ENCODE measurements at regions not wholly inside any gene's neighbourhood (a gene's known extent, or its start where the extent isn't known, plus 50 kb on each side); places are given as distances from the start of the nearest gene placed in this dataset.

- Histone ChIP-seq H3K4me2 (ENCODE audit: low read depth, low read length, poor library complexity, severe bottlenecking) (no peak overlapping the region), H3K4me3 (ENCODE audit: low read length) (no peak overlapping the region), H3K9ac (ENCODE audit: low read length) (no peak overlapping the region), H3K4me1 (ENCODE audit: low read length) (no peaks in the 10 kb centered on the region), H3K9me3 (ENCODE audit: low read length) (no peaks in the 10 kb centered on the region), H3K79me2 (ENCODE audit: low read length) (no peaks in the 10 kb centered on the region), H3K27me3 (ENCODE audit: low read length) (no peaks in the 10 kb centered on the region), H3K9me2 (replicated peaks; ENCODE audit: insufficient read depth, low read length) (no peaks in the 10 kb centered on the region), H2AFZ (ENCODE audit: low read length) (no peak overlapping the region), H4K20me1 (ENCODE audit: insufficient read depth, low read depth, low read length) (no peaks in the 10 kb centered on the region), H3K36me3 (ENCODE audit: insufficient read depth, low read length) (no peaks in the 10 kb centered on the region), H3K27ac (ENCODE audit: low read length) (no peak overlapping the region)
- DNase-seq: no peak
These were observed 287.3 kb downstream of the TNS1 start for GRCh38 chr2:217715484-217715883.

DNA sequence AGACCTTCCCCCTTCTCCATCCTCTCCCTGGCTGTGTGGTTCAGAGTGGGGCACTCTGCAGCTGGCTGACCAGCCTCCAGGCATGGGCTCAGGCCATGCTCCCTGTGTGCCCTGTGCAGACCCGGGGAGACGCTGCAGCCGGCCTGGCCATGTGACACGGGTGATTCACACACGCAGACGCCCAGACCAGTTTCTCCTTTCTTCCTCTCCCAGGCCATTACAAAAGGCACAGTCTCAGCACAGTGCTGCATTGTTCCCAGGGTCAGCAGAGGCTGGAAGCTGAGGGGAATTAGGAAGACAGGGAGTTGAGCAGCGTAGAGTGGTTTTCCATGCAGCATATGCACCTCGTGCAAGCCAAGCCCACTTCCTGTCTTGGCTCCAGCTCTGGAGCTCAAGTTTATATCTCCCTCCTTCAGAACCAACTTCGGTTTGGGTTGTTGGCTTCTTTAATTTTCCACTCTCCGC lies 288.5 kb downstream of the TNS1 start:
- DNase-seq: no peak
- Histone ChIP-seq H3K79me2 (ENCODE audit: low read length) (no peaks in the 10 kb centered on the region), H3K9me3 (ENCODE audit: low read length) (no peaks in the 10 kb centered on the region), H3K36me3 (ENCODE audit: insufficient read depth, low read length) (no peaks in the 10 kb centered on the region), H3K9me2 (replicated peaks; ENCODE audit: insufficient read depth, low read length) (no peaks in the 10 kb centered on the region), H3K4me3 (ENCODE audit: low read length) (no peak overlapping the region), H3K4me1 (ENCODE audit: low read length) (no peaks in the 10 kb centered on the region), H3K4me2 (ENCODE audit: low read depth, low read length, poor library complexity, severe bottlenecking) (no peak overlapping the region), H4K20me1 (ENCODE audit: insufficient read depth, low read depth, low read length) (no peaks in the 10 kb centered on the region), H3K9ac (ENCODE audit: low read length) (no peak overlapping the region), H3K27ac (ENCODE audit: low read length) (no peak overlapping the region), H3K27me3 (ENCODE audit: low read length) (no peaks in the 10 kb centered on the region), H2AFZ (ENCODE audit: low read length) (no peak overlapping the region)

DNA sequence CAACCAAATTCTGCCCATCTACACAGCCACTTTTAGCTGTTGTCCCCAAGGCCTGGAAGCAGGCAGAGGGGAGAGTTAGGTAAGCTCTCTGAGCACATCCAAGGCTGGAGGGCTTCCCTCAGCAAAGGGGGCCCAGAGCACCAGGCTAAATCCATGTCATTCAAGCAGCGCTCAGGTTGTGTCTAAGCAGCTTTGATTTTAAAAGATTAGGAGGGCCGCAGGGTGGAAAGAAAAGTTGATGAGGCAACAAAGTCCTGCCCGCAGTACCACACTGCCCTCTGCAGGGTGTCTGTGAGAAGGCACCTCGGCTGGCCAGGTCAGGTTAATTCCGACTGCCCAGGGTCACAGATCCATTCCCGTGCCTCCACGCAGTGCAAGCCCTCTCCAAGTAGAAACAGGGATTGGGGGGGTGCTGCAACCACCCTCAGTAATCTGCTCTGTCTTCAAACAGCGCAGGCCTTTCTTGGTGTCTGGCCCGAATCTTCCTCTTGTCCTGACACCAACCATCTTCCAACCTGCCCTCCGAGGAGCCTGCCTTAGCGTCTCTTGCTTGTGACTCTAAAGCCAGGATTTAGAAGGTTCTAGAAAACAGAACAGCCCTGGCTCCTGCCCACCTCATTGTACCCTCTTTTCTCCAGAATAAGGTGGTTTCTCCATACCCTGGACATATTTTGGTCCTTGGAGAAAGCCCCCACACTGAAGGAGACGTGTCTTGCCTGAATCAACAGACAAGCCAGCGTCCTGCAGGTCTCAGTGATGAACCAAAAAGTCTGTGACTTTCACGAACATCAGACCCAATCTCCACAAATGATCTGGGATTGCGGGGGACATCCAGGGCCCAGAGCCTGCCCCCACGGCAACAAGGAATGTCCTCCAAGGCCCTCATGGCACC lies 289.2 kb downstream of the TNS1 start:
- no peaks in the 10 kb centered on the region for H3K4me1 ChIP-seq (ENCODE audit: low read length)
- DNase-seq: peak; percentile 86
- no peaks in the 10 kb centered on the region for H3K9me3 ChIP-seq (ENCODE audit: low read length)
- H3K9me2 ChIP-seq (replicated peaks; ENCODE audit: insufficient read depth, low read length): no peaks in the 10 kb centered on the region
- no peak overlapping the region for H3K4me3 ChIP-seq (ENCODE audit: low read length)
- no peaks in the 10 kb centered on the region for H3K79me2 ChIP-seq (ENCODE audit: low read length)
- H3K27ac ChIP-seq (ENCODE audit: low read length): no peak overlapping the region
- no peak overlapping the region for H3K9ac ChIP-seq (ENCODE audit: low read length)
- no peaks in the 10 kb centered on the region for H3K36me3 ChIP-seq (ENCODE audit: insufficient read depth, low read length)
- H3K27me3 ChIP-seq (ENCODE audit: low read length): no peaks in the 10 kb centered on the region
- no peak overlapping the region for H2AFZ ChIP-seq (ENCODE audit: low read length)
- no peak overlapping the region for H3K4me2 ChIP-seq (ENCODE audit: low read depth, low read length, poor library complexity, severe bottlenecking)
- no peaks in the 10 kb centered on the region for H4K20me1 ChIP-seq (ENCODE audit: insufficient read depth, low read depth, low read length)

DNA sequence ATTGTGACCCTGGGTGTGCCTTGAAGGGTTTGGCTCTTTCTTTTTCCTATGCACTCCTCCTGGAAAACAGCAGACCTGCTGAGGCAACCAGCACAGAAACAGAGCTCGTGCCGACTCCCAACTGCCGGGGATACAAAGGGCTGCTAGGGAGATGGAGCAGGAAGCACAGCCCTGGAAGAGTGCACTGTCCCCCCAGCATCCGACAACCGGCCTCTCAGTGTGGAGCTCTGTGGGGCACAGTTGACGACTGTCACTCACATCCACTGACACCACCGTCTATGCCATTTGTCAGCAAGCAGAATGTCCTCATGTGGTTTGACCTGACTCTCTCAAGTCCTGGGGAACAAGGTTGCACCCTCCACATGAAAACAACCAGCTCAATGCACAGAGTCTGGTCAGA lies 290.4 kb downstream of the TNS1 start:
- Histone ChIP-seq H4K20me1 (ENCODE audit: insufficient read depth, low read depth, low read length) (no peaks in the 10 kb centered on the region), H3K79me2 (ENCODE audit: low read length) (no peaks in the 10 kb centered on the region), H3K9ac (ENCODE audit: low read length) (no peak overlapping the region), H3K27ac (ENCODE audit: low read length) (no peak overlapping the region), H3K4me3 (ENCODE audit: low read length) (no peak overlapping the region), H3K9me2 (replicated peaks; ENCODE audit: insufficient read depth, low read length) (no peaks in the 10 kb centered on the region), H3K4me1 (ENCODE audit: low read length) (no peaks in the 10 kb centered on the region), H3K4me2 (ENCODE audit: low read depth, low read length, poor library complexity, severe bottlenecking) (no peak overlapping the region), H3K36me3 (ENCODE audit: insufficient read depth, low read length) (no peaks in the 10 kb centered on the region), H2AFZ (ENCODE audit: low read length) (no peak overlapping the region), H3K9me3 (ENCODE audit: low read length) (no peaks in the 10 kb centered on the region), H3K27me3 (ENCODE audit: low read length) (no peaks in the 10 kb centered on the region)
- no peak for DNase-seq

- H3K36me3 ChIP-seq (ENCODE audit: insufficient read depth, low read length): no peaks in the 10 kb centered on the region
- H2AFZ ChIP-seq (ENCODE audit: low read length): no peak overlapping the region
- no peaks in the 10 kb centered on the region for H3K9me3 ChIP-seq (ENCODE audit: low read length)
- no peak overlapping the region for H3K27ac ChIP-seq (ENCODE audit: low read length)
- H3K9ac ChIP-seq (ENCODE audit: low read length): no peak overlapping the region
- no peak overlapping the region for H3K4me3 ChIP-seq (ENCODE audit: low read length)
- H4K20me1 ChIP-seq (ENCODE audit: insufficient read depth, low read depth, low read length): no peaks in the 10 kb centered on the region
- DNase-seq: no peak
- H3K4me1 ChIP-seq (ENCODE audit: low read length): no peaks in the 10 kb centered on the region
- H3K9me2 ChIP-seq (replicated peaks; ENCODE audit: insufficient read depth, low read length): no peaks in the 10 kb centered on the region
- H3K4me2 ChIP-seq (ENCODE audit: low read depth, low read length, poor library complexity, severe bottlenecking): no peak overlapping the region
- H3K79me2 ChIP-seq (ENCODE audit: low read length): no peaks in the 10 kb centered on the region
- no peaks in the 10 kb centered on the region for H3K27me3 ChIP-seq (ENCODE audit: low read length)
These were observed 291.6 kb downstream of the TNS1 start for GRCh38 chr2:217711188-217711587.

GRCh38 chr2:217710211-217710765 lies 292.5 kb downstream of the TNS1 start:
- no peaks in the 10 kb centered on the region for H3K9me3 ChIP-seq (ENCODE audit: low read length)
- H2AFZ ChIP-seq (ENCODE audit: low read length): no peak overlapping the region
- H3K27ac ChIP-seq (ENCODE audit: low read length): no peak overlapping the region
- no peaks in the 10 kb centered on the region for H4K20me1 ChIP-seq (ENCODE audit: insufficient read depth, low read depth, low read length)
- H3K9me2 ChIP-seq (replicated peaks; ENCODE audit: insufficient read depth, low read length): no peaks in the 10 kb centered on the region
- H3K9ac ChIP-seq (ENCODE audit: low read length): no peak overlapping the region
- no peaks in the 10 kb centered on the region for H3K4me1 ChIP-seq (ENCODE audit: low read length)
- H3K27me3 ChIP-seq (ENCODE audit: low read length): no peaks in the 10 kb centered on the region
- DNase-seq: no peak
- H3K4me3 ChIP-seq (ENCODE audit: low read length): no peak overlapping the region
- no peak overlapping the region for H3K4me2 ChIP-seq (ENCODE audit: low read depth, low read length, poor library complexity, severe bottlenecking)
- H3K36me3 ChIP-seq (ENCODE audit: insufficient read depth, low read length): no peaks in the 10 kb centered on the region
- no peaks in the 10 kb centered on the region for H3K79me2 ChIP-seq (ENCODE audit: low read length)

- Histone ChIP-seq H3K27me3 (ENCODE audit: low read length) (no peaks in the 10 kb centered on the region), H3K79me2 (ENCODE audit: low read length) (no peaks in the 10 kb centered on the region), H2AFZ (ENCODE audit: low read length) (no peak overlapping the region), H3K9ac (ENCODE audit: low read length) (no peak overlapping the region), H3K36me3 (ENCODE audit: insufficient read depth, low read length) (no peaks in the 10 kb centered on the region), H4K20me1 (ENCODE audit: insufficient read depth, low read depth, low read length) (no peaks in the 10 kb centered on the region), H3K9me3 (ENCODE audit: low read length) (no peaks in the 10 kb centered on the region), H3K9me2 (replicated peaks; ENCODE audit: insufficient read depth, low read length) (no peaks in the 10 kb centered on the region), H3K27ac (ENCODE audit: low read length) (no peak overlapping the region), H3K4me2 (ENCODE audit: low read depth, low read length, poor library complexity, severe bottlenecking) (no peak overlapping the region), H3K4me3 (ENCODE audit: low read length) (no peak overlapping the region), H3K4me1 (ENCODE audit: low read length) (no peaks in the 10 kb centered on the region)
- no peak for DNase-seq
These were observed 293.2 kb downstream of the TNS1 start for GRCh38 chr2:217709478-217710210.

DNA sequence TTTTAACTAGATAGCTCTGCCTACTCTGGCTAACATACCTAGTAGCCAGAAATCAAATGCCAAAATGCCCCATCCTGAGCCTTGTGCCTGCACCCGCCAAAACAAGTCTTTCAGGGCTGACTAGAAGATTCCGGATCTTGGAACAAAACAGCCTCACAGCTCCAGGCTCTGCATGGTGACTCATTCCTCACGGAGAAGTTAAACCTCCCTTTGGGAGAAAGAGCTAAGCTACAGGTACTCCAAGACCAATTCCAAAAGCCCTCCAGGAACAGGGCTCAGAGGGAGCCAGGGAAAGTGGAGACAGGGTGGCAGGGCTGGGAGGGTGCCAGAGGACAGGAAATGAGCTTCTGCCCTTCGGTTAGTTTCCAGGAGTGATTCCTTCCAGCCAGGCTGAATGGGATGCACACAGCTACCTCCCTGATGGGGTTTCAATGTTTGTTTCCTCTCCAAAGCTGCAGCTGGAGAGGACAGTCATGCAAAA lies 295.6 kb downstream of the TNS1 start:
- H3K27ac ChIP-seq (ENCODE audit: low read length): no peak overlapping the region
- H3K4me1 ChIP-seq (ENCODE audit: low read length): no peaks in the 10 kb centered on the region
- no peaks in the 10 kb centered on the region for H3K27me3 ChIP-seq (ENCODE audit: low read length)
- H3K9ac ChIP-seq (ENCODE audit: low read length): no peak overlapping the region
- no peak overlapping the region for H3K4me2 ChIP-seq (ENCODE audit: low read depth, low read length, poor library complexity, severe bottlenecking)
- no peak for DNase-seq
- no peaks in the 10 kb centered on the region for H4K20me1 ChIP-seq (ENCODE audit: insufficient read depth, low read depth, low read length)
- H3K9me3 ChIP-seq (ENCODE audit: low read length): no peaks in the 10 kb centered on the region
- no peak overlapping the region for H3K4me3 ChIP-seq (ENCODE audit: low read length)
- H2AFZ ChIP-seq (ENCODE audit: low read length): no peak overlapping the region
- no peaks in the 10 kb centered on the region for H3K79me2 ChIP-seq (ENCODE audit: low read length)
- no peaks in the 10 kb centered on the region for H3K9me2 ChIP-seq (replicated peaks; ENCODE audit: insufficient read depth, low read length)
- H3K36me3 ChIP-seq (ENCODE audit: insufficient read depth, low read length): no peaks in the 10 kb centered on the region
